Neutrophil (primary cell): ENCODE measurements at regions not wholly inside any gene's neighbourhood (a gene's known extent, or its start where the extent isn't known, plus 50 kb on each side); places are given as distances from the start of the nearest gene placed in this dataset.

Experiments
- H3K27ac ChIP-seq: fragments of 200-600 bp; sonication (generic); 2 replicates; pipeline ENCODE4 v1.5.1; 2016; ENCODE audit warnings: mild to moderate bottlenecking, moderate library complexity
- H3K27me3 ChIP-seq: fragments of 200-600 bp; sonication (generic); 2 replicates; pipeline ENCODE4 v1.6.0; 2016; ENCODE audit warnings: mild to moderate bottlenecking
- H3K36me3 ChIP-seq: fragments of 200-600 bp; sonication (generic); 2 replicates; pipeline ENCODE4 v1.5.1; 2017
- H3K4me1 ChIP-seq, 2 experiments: fragments of 200-600 bp in 1 of 2; sonication (generic) in 1 of 2; 1 replicate in 1 of 2; 2 replicates in 1 of 2; pipeline versions ENCODE4 v1.5.1 to v1.6.1; 2013 to 2016; ENCODE audit warnings: low read depth in 1 of 2, low read length in 1 of 2, mild to moderate bottlenecking in 1 of 2, moderate library complexity in 1 of 2; ENCODE audit not compliant: control insufficient read depth in 1 of 2, insufficient read depth in 1 of 2
- H3K4me3 ChIP-seq, 2 experiments: fragments of 200-600 bp in 1 of 2; sonication (generic) in 1 of 2; 1 replicate in 1 of 2; 2 replicates in 1 of 2; pipeline ENCODE4 v1.5.1; 2013 to 2016; ENCODE audit warnings: low read depth in 1 of 2, low read length in 1 of 2, mild to moderate bottlenecking in 1 of 2, moderate library complexity in 1 of 2
- H3K9me3 ChIP-seq: fragments of 200-600 bp; sonication (generic); 2 replicates; pipeline ENCODE4 v1.5.1; 2016
- CTCF ChIP-seq: fragments of 200-600 bp; sonication (generic); IDR thresholded peaks from 2 replicates; pipeline ENCODE4 v1.5.1; 2016; ENCODE audit warnings: antibody characterized with exemption

DNA sequence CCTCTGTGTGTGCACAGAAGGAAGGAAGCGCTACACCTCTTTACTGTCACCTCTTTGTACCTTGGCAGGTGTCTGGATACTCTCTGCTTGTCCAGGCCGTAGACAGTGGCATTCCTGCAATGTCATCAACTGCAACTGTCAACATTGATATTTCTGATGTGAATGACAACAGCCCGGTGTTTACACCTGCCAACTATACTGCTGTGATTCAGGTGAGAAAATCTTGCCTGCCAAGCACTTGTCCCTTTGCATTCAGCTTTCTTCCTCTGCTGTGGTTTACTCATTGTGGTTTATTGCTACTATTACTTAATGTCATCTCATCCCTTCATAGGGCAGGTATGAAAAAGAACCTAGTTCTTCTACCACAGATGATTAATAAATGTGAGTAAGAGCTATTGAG is 131.9 kb upstream of the MTNR1B start:
- no peaks in the 10 kb centered on the region for H3K36me3 ChIP-seq
- no peak overlapping the region for H3K4me3 ChIP-seq
- H3K4me1 ChIP-seq: no peaks in the 10 kb centered on the region
- no peaks in the 10 kb centered on the region for H3K9me3 ChIP-seq
- no peak for TF ChIP-seq CTCF
- H3K27me3 ChIP-seq: no peaks in the 10 kb centered on the region
- no peak overlapping the region for H3K27ac ChIP-seq

DNA sequence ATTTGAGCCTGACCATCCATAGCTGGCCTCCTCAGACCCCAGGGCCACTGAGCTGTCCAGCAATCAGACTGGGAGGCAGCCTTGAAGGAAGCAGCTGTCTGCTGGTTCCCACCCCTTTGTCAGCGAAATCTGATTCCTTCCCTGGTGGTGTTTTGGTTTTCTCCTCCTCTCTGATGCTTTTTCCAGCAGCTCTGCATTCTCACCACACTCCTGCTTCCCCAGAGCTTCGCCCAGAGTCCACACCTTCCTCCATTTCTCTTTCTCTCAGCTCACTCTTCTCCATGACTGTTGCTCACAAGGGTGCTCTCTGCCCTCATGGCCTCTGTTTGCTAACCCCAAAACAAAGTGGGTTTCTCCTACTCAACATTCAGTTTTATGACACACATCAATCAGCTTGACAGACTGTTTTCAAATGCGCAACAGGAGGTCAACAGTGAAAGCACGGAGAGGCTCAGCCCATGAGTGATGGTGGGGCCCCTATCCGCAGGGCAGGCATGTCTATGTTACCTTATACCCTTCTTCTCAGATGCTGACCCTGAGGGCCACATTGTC is 130.6 kb upstream of the MTNR1B start:
- TF ChIP-seq CTCF: no peak
- H3K27me3 ChIP-seq: no peaks in the 10 kb centered on the region
- H3K9me3 ChIP-seq: no peaks in the 10 kb centered on the region
- H3K27ac ChIP-seq: no peak overlapping the region
- H3K36me3 ChIP-seq: no peaks in the 10 kb centered on the region
- no peaks in the 10 kb centered on the region for H3K4me1 ChIP-seq
- H3K4me3 ChIP-seq: no peak overlapping the region

- no peaks in the 10 kb centered on the region for H3K9me3 ChIP-seq
- no peak overlapping the region for H3K4me3 ChIP-seq
- no peaks in the 10 kb centered on the region for H3K36me3 ChIP-seq
- no peak overlapping the region for H3K27ac ChIP-seq
- no peak for TF ChIP-seq CTCF
- no peaks in the 10 kb centered on the region for H3K4me1 ChIP-seq
- H3K27me3 ChIP-seq: no peaks in the 10 kb centered on the region
Measured at GRCh38 chr11:92839450-92839849, 130.0 kb upstream of the MTNR1B start.

DNA sequence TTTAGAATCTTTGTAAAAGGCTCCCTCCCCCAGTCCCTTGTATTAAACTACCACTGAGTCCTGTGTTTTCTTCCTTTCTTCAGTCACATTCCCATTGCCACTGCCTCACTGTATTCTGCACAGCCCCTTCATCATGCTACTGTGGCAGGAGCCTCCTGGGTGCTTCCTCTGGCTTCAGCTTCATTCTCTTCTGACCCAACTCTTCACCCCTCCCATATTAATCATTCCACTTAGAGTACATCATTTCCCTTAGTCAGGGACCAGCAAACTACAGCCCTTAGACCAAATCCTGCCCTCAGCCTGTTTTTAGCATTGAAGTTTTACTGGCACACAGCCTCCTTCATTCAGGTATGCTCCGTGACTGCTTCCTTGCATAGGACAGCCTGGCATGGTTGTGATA is 127.7 kb upstream of the MTNR1B start:
- TF ChIP-seq CTCF: no peak
- Histone ChIP-seq H3K9me3 (no peaks in the 10 kb centered on the region), H3K27me3 (no peaks in the 10 kb centered on the region), H3K36me3 (no peaks in the 10 kb centered on the region), H3K27ac (no peak overlapping the region), H3K4me3 (no peak overlapping the region), H3K4me1 (no peaks in the 10 kb centered on the region)

DNA sequence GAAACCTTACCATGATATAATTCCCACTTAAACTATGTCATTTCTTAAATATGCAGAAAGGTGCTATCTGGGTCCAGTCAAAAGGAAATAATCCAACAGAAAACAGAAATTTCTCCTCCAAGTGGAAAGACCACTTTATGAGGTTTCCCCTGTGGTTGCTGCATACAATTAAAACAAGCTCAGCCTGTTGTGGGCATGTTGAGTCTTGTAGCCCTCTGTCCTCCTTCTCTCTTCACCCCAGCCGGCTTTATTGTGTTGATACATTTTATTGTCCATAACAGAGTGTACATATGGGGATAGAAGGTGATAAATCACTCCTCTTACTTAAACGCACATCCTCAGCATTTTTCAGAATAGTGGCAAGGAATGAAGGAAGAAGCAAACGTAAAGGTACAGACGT is 126.0 kb upstream of the MTNR1B start:
- Histone ChIP-seq H3K27me3 (no peaks in the 10 kb centered on the region), H3K27ac (no peak overlapping the region), H3K4me3 (no peak overlapping the region), H3K36me3 (no peaks in the 10 kb centered on the region), H3K4me1 (no peaks in the 10 kb centered on the region), H3K9me3 (no peaks in the 10 kb centered on the region)
- no peak for TF ChIP-seq CTCF

- Histone ChIP-seq H3K36me3 (no peaks in the 10 kb centered on the region), H3K4me3 (no peak overlapping the region), H3K4me1 (no peaks in the 10 kb centered on the region), H3K27ac (no peak overlapping the region), H3K9me3 (no peaks in the 10 kb centered on the region), H3K27me3 (no peaks in the 10 kb centered on the region)
- TF ChIP-seq CTCF: no peak
Measured at GRCh38 chr11:92844197-92844596, 125.3 kb upstream of the MTNR1B start.
